ENCODE measurements at regions not wholly inside any gene's neighbourhood (a gene's known extent, or its start where the extent isn't known, plus 50 kb on each side); places are given as distances from the start of the nearest gene placed in this dataset.
A peak's percentile ranks its signal among the peaks of the same experiment; 100 is the strongest.

DNA sequence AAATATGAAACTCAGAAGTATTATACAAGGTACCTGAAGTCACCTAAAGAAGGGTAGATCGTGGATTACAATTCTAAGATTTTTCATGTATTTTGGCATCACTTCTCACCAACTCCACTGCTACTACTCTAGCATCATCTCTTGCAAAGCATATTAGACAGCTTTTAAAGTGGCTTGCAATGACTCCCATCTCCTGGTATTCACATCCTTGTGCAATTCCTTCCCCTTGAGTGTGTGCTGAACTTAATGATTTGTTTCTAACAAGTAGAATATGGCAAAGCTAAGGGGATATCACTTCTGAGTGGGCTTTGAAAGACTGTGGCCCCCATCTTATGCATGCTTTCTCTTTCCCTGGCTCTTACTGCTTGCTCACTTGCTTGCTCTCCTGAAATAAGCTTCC, 280.2 kb downstream of the SNX13 start:
- DNase-seq = no peak

- no peak for DNase-seq
Measured at GRCh38 chr7:17661982-17662585, 278.2 kb downstream of the SNX13 start.

GRCh38 chr7:17663061-17663675, 277.1 kb downstream of the SNX13 start:
- no peak for DNase-seq

GRCh38 chr7:17665029-17665428, 275.3 kb downstream of the SNX13 start:
- no peak for DNase-seq

- peak; percentile 72 for DNase-seq
Measured at GRCh38 chr7:17668122-17668521, 272.2 kb downstream of the SNX13 start.

- no peak for DNase-seq
Measured at GRCh38 chr7:17669204-17669603, 271.1 kb downstream of the SNX13 start.

- DNase-seq = no peak
Measured at GRCh38 chr7:17671956-17672355, 268.3 kb downstream of the SNX13 start.

GRCh38 chr7:17672783-17673182, 267.5 kb downstream of the SNX13 start:
- no peak for DNase-seq

DNA sequence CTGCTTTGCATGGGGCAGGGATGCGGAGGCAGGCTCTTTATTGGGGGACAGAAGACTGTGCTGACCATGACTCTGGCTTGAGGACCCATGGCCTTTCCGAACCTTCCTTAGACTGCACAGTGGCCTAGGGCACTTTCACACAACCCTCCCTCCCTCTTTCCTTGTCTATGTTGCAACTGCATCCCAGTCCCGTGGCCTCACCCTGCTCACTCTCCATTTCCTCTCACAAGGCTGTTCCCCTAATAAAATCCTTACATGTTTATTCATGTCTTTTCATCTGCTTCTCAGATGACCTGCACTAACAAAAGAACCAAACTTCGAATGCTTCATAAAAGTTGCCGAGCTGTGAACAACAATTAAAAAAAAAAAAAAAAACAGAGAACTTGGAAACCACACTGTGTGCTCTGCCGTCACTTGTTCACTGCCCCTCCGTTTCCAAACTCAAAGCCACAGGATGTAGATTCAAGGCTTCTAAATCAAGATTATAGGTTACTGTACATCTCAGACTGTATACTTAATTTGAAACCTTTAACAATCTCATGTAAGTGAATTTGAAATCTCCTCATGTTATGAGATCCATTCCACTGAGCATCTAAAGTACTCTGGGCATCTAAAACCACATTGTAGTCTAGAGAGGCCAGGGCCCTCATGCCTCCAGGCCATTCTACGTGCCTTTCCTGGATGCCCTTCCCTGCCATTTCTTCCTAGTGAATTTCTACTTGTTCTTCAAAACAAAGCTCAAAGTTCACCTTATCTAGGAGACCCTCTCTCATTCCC, 265.9 kb downstream of the SNX13 start:
- DNase-seq = peak; percentile 37

DNA sequence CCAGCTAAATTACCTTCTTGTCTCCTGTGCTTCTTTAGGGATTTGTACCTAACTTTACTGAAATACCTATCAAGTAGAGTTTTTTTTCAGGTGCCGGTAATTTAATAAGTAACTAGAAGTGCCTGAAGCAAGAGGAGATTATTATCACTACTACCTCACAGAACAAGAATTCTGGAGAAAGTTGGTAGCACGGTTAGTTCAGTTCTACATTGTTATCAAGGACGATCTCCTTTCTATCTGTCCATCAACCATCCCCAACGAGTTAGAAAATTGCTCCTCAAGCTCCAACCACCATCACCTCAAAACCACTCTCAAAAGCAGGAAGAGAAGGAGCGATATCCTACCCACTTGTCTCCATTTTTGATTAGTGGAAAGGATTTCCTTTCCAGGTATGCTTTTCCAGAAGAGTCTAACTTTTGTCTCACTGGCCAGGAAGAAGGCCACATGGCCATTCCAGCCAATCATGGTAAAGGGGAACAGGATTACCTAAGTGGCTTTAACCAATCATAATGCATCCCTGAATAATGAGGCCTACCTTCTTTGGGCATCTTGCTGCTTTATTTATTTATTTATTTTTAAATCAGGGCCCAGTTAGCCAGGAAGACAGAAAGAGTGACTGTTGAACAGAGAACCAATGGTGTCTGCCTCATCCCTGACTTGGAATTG, 265.2 kb downstream of the SNX13 start:
- DNase-seq = no peak

DNA sequence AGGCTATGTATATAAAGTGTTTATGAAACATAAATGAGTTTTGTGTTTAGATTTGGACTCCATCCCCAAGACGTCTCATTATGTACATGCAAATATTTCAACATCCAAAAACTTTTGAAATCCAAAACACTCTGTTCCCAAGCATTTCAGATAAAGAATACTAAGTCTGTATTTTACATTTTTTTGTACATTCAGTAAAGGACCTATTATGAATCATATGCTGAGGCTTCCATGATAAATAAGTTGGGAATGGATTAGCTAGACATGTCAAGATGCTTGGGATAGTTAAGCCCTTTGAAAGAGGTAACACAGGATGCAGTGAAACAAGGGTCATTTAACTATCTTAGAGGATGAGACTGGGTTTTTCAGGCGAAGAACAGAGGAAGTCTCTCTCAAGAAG, 262.9 kb downstream of the SNX13 start:
- DNase-seq = no peak

DNA sequence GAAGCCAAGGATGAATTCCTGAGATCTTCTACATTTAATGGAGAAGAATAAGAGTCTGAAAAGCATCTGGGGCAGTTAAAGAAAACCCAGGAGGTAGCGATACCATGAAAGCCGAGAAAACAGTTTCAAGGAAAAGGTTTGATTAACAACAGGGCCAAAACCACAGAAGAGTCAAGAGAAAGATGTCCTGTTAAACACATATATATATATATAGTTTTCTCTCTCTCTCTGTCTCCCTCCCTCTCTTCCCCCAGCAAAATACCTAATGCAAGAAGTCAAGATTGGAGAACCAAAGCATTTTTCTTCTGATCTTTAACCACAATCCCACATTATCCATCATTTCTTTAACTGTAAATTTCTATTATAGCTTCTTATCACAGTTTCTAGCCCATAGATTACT, 261.4 kb downstream of the SNX13 start:
- no peak for DNase-seq

DNA sequence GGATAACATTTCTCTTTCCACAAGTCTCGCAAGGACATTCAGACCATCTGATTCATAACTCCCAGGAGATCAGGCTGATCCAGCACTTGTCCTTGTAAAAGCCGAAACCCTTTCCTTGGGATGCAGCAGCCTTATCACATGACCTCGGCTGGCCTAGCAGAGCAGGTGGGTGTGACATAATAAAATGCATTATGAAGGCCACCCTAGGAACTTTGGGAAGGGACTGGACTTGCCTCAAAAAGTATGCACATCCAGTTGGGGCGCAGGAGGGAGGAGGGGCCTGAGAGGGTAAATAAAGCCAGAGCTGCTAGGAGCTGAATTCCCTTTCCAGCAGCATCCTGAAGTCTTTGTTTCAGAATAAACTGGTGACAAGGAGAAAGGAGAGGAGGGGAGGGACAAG, 260.8 kb downstream of the SNX13 start:
- no peak for DNase-seq

GRCh38 chr7:17680026-17680425, 260.3 kb downstream of the SNX13 start:
- DNase-seq = peak; percentile 65

GRCh38 chr7:17680943-17681351, 259.3 kb downstream of the SNX13 start:
- DNase-seq = peak; percentile 10

GRCh38 chr7:17681965-17682364, 258.3 kb downstream of the SNX13 start:
- no peak for DNase-seq

GRCh38 chr7:17682586-17682985, 257.7 kb downstream of the SNX13 start:
- no peak for DNase-seq

GRCh38 chr7:17685141-17685540, 255.2 kb downstream of the SNX13 start:
- DNase-seq = no peak

DNA sequence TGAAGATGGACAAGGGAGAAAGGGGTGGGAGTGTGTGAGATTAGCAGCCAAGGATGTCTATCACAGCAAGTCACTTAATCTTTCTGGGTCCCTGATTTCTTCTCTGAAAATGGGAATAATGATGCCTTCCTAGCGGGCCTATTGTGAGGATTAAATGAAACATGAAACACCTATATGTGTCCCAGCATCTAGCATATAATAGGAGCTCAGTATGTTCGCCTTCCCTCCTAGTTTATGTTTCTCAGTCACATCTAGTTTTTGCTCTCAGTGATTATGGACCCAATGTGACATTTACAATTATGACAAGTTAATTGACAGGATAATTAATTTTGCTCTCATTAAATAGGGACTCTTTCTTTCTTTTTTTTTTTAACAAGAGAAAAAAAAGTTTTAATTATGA, 252.9 kb downstream of the SNX13 start:
- no peak for DNase-seq

GRCh38 chr7:17689361-17689902, 250.9 kb downstream of the SNX13 start:
- DNase-seq = no peak

GRCh38 chr7:17690030-17690429, 250.3 kb downstream of the SNX13 start:
- peak; percentile 98 for DNase-seq

- DNase-seq = peak; percentile 87
Measured at GRCh38 chr7:17696422-17696821, 243.9 kb downstream of the SNX13 start.

GRCh38 chr7:17697128-17697881, 243.0 kb downstream of the SNX13 start:
- no peak for DNase-seq

Data from MV-4-11 (cell line).